SK-N-SH treated with all-trans-retinoic acid at 6 μM for 48 hours (cell line): ENCODE measurements at regions not wholly inside any gene's neighbourhood (a gene's known extent, or its start where the extent isn't known, plus 50 kb on each side); places are given as distances from the start of the nearest gene placed in this dataset.

Source experiments
- CREB5 ChIP-seq: fragments of 250-450 bp; sonication (Bioruptor Pico); IDR thresholded peaks from 2 replicates; pipeline ENCODE4 v1.5.1; 2020; ENCODE audit warnings: low read depth, mild to moderate bottlenecking, moderate library complexity
- ZFP30 ChIP-seq: fragments of 450-650 bp; formaldehyde crosslinking; IDR thresholded peaks from 2 replicates; pipeline ENCODE4 v1.5.0; 2022; ENCODE audit warnings: mild to moderate bottlenecking, moderate library complexity

- TF ChIP-seq ZFP30 (CRISPR knock-in tag), result no peak
- TF ChIP-seq CREB5 (CRISPR knock-in tag), result no peak
These were observed 407.5 kb downstream of the PCNX1 start for GRCh38 chr14:71314717-71315116.
